Stomach (tissue), 4 donors: ENCODE measurements at regions not wholly inside any gene's neighbourhood (a gene's known extent, or its start where the extent isn't known, plus 50 kb on each side); places are given as distances from the start of the nearest gene placed in this dataset.

Experiments
- CTCF ChIP-seq, 7 experiments: fragments of 450-650 bp in 4 of 7; fragments of 200-600 bp in 3 of 7; sonication (generic) in 3 of 7; IDR thresholded peaks; one replicate each; pipeline ENCODE4 v1.5.1; 2016 to 2019; ENCODE audit warnings: antibody characterized with exemption in 7 of 7, control low read depth in 2 of 7, mild to moderate bottlenecking in 1 of 7
- POLR2A ChIP-seq, 4 donors: fragments of 450-650 bp; IDR thresholded peaks; one replicate each; pipeline ENCODE4 v1.6.1; 2016; ENCODE audit warnings: antibody characterized with exemption in 4 of 4, control low read depth in 2 of 4, mild to moderate bottlenecking in 1 of 4, moderate library complexity in 1 of 4

GRCh38 chr18:42689310-42689709 is 426.2 kb downstream of the RIT2 start:
- TF ChIP-seq CTCF (IDR thresholded peaks at IDR 0.05), result no peak
- TF ChIP-seq POLR2A (IDR thresholded peaks at IDR 0.05), result no peak
